Hematopoietic multipotent progenitor cell treated with erythropoietin and hydrocortisone succinate and interleukin-3 and kit ligand, for 17 days (in vitro differentiated cells): ENCODE measurements at regions not wholly inside any gene's neighbourhood (a gene's known extent, or its start where the extent isn't known, plus 50 kb on each side); places are given as distances from the start of the nearest gene placed in this dataset.
A peak's percentile ranks its signal among the peaks of the same experiment; 100 is the strongest.

ENCODE experiments used
- DNase-seq: peaks from one replicate; pipeline ENCODE4 v3.0.0-alpha.2; 2015; ENCODE audit warnings: low spot score

DNA sequence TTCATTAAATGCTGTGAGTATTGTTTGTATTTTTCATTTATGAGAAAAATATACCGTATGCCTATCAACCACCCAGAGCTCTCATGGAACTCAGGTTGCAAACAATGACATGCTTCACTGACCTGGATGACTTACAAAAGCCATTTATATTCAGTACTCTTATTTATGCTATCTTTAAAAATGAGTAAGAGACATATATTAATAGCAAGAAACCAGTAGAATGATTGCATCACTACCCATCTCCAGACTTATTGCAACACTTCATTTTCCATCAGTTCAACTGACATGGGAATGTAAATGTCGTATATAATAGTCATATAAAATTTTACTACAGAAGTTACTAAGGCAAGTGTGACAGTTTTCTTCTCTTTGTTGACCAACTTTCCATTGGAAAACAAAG lies 69.1 kb downstream of the OTP start:
- no peak for DNase-seq

DNA sequence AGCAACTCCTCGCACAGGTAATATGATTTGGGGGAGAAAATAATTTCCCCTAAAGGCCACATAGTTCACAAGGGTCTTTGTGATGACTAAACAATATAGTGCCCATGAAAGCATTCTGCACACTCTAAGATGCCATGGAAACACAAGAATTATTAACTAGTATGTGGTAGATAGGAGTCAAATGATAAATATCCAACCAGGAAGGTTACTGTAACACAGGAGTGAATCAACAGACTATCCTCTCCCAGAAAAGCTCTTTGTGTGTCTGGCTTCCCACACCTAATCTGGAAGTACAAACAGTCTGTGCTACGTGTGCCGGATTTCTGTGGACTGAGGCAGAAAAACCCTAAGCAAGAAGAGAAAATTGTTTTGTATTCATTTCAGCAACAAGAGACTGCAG lies 70.0 kb downstream of the OTP start:
- no peak for DNase-seq

DNA sequence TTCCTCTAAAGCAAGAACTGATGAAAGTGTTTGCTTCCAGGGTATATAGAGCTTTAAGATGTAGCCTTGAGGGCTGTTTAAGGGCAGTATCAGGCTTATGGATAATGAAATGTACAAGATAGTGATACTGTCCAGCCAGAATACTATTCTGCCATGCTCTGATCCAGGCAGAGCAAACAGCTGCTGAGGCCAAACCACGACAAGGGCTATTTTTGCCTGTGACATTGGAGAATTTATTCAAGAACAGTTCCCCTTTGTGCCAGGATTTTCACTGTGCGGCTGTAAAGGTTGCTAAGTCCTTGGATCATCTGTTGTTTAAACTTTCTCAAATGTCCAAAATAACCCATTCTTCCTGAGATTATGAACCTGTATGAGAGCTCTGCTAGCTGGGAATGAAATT lies 70.4 kb downstream of the OTP start:
- DNase-seq: no peak

DNA sequence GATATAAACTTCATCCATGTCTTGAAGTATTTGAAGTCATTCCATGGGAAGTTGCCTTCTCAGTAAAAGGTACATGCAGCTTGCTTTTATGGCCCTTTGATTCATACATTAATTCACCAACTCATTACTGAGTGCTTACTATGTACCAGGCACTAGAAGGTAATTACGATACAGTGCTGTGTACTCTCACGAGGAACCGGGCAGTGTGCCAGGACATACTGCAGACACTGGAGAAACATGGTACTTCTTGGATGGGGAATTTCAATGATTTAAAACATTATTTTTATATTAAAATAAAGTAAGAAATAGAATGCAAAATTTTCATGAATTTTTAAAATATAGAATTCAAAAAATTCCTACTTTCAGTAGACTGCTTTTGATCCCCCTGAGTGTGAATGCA lies 71.4 kb upstream of the WDR41 start:
- DNase-seq: no peak

DNA sequence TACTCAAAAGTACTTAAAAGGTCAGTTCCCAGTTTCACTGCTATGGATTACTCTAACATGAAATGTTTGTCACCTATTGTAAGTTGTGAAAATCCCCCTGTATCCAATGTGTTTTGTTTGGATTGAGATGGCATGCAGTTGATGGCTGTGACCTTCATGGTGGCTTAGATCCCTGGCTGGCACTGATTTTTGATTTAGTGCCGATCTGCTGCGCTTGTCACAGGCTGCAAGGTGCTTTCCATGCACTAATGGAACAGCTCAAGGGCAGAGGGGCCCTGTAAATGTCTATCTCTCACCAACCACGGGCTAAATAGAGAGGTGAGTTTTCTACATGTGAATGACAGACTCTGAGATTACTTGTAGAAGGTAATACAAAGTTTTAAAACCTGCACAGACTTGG lies 69.8 kb upstream of the WDR41 start:
- no peak for DNase-seq

DNA sequence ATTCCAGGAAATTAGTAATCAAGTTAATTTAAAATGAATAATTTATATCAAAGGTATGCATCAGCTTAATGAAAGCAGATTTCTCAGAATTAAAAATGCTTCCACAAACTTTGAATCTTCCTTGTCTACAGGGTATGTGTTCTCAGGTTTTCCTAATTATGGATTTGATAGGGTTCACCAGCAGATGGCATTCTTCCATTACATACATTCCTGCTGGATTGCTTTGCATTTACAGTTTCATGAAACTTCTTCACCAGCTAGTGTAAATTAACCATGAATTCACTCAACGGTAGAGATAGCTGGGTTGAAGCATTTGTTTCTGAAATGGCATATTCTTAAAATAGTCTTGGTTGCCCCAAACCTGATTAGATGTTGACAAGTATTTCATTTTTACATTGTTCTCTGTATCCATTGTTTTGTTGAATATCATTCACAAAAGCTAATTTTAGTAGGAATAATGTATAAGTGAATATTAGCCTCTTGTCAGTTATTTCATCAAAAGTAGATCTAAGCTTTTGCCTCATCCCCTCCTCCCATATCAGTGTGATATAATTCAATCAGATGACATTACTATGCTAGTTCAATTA lies 68.7 kb upstream of the WDR41 start:
- DNase-seq: peak; percentile 26

DNA sequence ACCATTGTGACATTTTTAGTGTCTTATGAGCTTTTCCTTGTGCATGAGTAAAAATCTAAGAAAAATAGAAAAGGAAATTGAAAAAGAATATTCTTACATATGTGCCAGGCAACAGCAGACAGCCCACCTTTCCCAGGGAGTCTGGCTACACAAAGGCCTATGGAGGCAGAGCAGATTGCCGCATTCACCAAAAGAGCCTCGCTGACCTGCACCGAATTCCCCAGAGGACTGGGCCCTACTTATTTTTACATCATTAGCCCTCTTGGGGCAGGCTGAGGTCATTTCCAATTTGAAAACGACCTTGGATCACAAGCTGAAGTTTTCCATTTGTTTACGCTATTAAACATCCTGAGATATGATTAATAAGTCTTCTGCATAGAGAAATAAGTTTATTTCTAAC lies 66.2 kb upstream of the WDR41 start:
- DNase-seq: no peak

DNA sequence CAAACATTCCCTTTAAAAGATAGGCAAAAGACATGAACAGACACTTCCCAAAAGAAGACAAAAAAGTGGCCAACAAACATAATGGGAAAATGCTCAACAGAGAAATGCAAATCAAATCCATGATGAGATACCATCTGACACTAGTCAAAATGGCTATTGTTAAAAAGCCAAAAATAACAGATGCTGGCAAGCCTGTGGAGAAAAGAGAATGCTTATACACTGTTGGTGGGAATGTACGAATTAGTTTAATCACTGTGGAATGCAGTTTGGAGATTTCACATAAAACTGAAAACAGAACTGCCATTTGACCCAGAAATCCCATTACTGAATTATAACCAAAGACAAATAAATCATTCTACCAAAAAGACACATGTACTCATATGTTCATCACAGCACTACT lies 58.3 kb upstream of the WDR41 start:
- no peak for DNase-seq

DNA sequence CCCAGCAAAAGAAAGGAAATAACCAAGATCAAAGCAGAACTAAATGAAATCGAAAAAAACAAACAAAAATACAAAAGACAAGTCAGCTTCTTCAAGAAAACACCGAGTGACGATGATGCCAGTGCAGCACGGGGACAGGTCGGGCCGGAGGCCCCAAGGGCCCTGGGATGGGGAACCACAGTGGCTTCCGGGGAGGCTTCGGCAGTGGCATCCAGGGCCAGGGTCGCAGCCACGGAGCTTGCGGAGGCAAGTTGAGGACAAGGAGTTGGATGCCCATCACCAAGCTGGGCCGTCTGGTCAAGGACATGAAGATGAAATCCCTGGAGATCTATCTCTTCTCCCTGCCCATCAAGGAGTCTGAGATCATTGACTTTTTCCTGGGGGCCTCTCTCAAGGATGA lies 53.2 kb upstream of the WDR41 start:
- no peak for DNase-seq
